NCI-H446 treated with DMSO at 0.1 percent for 48 hours (cell line): ENCODE measurements at regions not wholly inside any gene's neighbourhood (a gene's known extent, or its start where the extent isn't known, plus 50 kb on each side); places are given as distances from the start of the nearest gene placed in this dataset.

Experiments
- DNase-seq: peaks from one replicate; lab custom pipeline; 2025; lab: John Stamatoyannopoulos, UW

GRCh38 chr13:58795715-58796114, 1164.2 kb downstream of the PCDH17 start:
- DNase-seq = no peak

- DNase-seq = no peak
Measured at GRCh38 chr13:58804832-58805231, 1173.3 kb downstream of the PCDH17 start.

- DNase-seq = no peak
Measured at GRCh38 chr13:58806401-58806800, 1174.9 kb downstream of the PCDH17 start.

GRCh38 chr13:58823701-58824100, 1192.2 kb downstream of the PCDH17 start:
- no peak for DNase-seq

- no peak for DNase-seq
Measured at GRCh38 chr13:58827904-58828303, 1196.4 kb downstream of the PCDH17 start.

GRCh38 chr13:58830841-58831240, 1199.3 kb downstream of the PCDH17 start:
- no peak for DNase-seq

GRCh38 chr13:58838615-58839014, 1207.1 kb downstream of the PCDH17 start:
- DNase-seq = no peak

- no peak for DNase-seq
Measured at GRCh38 chr13:58843071-58843470, 1211.5 kb downstream of the PCDH17 start.

- no peak for DNase-seq
Measured at GRCh38 chr13:58843567-58843966, 1212.0 kb downstream of the PCDH17 start.

GRCh38 chr13:58850161-58850560, 1218.6 kb downstream of the PCDH17 start:
- DNase-seq = no peak

- DNase-seq = no peak
Measured at GRCh38 chr13:58852076-58852475, 1220.5 kb downstream of the PCDH17 start.

- no peak for DNase-seq
Measured at GRCh38 chr13:58855283-58855682, 1223.7 kb downstream of the PCDH17 start.

GRCh38 chr13:58858870-58859371, 1227.4 kb downstream of the PCDH17 start:
- no peak for DNase-seq

GRCh38 chr13:58865286-58865685, 1233.7 kb downstream of the PCDH17 start:
- DNase-seq = no peak

GRCh38 chr13:58869566-58869965, 1238.0 kb downstream of the PCDH17 start:
- DNase-seq = no peak

GRCh38 chr13:58876473-58876872, 1244.9 kb downstream of the PCDH17 start:
- DNase-seq = no peak

- no peak for DNase-seq
Measured at GRCh38 chr13:58879114-58879513, 1247.6 kb downstream of the PCDH17 start.

- DNase-seq = no peak
Measured at GRCh38 chr13:58882516-58882915, 1251.0 kb downstream of the PCDH17 start.

- DNase-seq = no peak
Measured at GRCh38 chr13:58883405-58883804, 1251.9 kb downstream of the PCDH17 start.

- DNase-seq = no peak
Measured at GRCh38 chr13:58884353-58885209, 1253.0 kb downstream of the PCDH17 start.

- DNase-seq = no peak
Measured at GRCh38 chr13:58889474-58889873, 1257.9 kb downstream of the PCDH17 start.

GRCh38 chr13:58893396-58893795, 1261.9 kb downstream of the PCDH17 start:
- no peak for DNase-seq

GRCh38 chr13:58906329-58907007, 1257.3 kb downstream of the DIAPH3 start:
- DNase-seq = no peak
